ENCODE measurements at regions not wholly inside any gene's neighbourhood (a gene's known extent, or its start where the extent isn't known, plus 50 kb on each side); places are given as distances from the start of the nearest gene placed in this dataset.

- Histone ChIP-seq H2AFZ (ENCODE audit: low read length) (no peak overlapping the region), H3T11ph (ENCODE audit: low read length) (no peak overlapping the region), H3K79me2 (ENCODE audit: insufficient read depth, low read length) (no peaks in the 10 kb centered on the region), H3K9me3 (ENCODE audit: control insufficient read depth, low read depth, low read length) (no peaks in the 10 kb centered on the region), H2BK15ac (ENCODE audit: low read depth, low read length) (no peak overlapping the region), H2AK5ac (ENCODE audit: insufficient read length, low read length) (no peak overlapping the region), H3K18ac (ENCODE audit: insufficient read length, low read depth, low read length) (no peak overlapping the region), H3K56ac (ENCODE audit: insufficient read length, low read depth, low read length) (no peak overlapping the region), H3K14ac (ENCODE audit: insufficient read depth, low read length) (no peak overlapping the region), H4K20me1 (ENCODE audit: control insufficient read depth, insufficient read depth, insufficient read length) (no peaks in the 10 kb centered on the region), H2BK12ac (ENCODE audit: insufficient read length, low read depth, low read length) (no peak overlapping the region), H2BK5ac (ENCODE audit: insufficient read length, low read length) (no peak overlapping the region), H3K23me2 (ENCODE audit: insufficient read length, low read depth, low read length, poor library complexity, severe bottlenecking) (no peaks in the 10 kb centered on the region), H4K8ac (replicated peaks; ENCODE audit: insufficient read length, low read depth, low read length) (no peak overlapping the region), H2BK20ac (ENCODE audit: low read depth, low read length, poor library complexity, severe bottlenecking) (no peak overlapping the region), H4K91ac (ENCODE audit: insufficient read length, low read depth, low read length) (no peak overlapping the region), H3K23ac (ENCODE audit: insufficient read length, low read depth, low read length) (no peak overlapping the region), H2BK120ac (ENCODE audit: low read depth, low read length, poor library complexity, severe bottlenecking) (no peak overlapping the region), H3K4me2 (ENCODE audit: insufficient read depth, insufficient read length, low read length) (no peak overlapping the region), H3K4me1 (ENCODE audit: insufficient read depth, low read length) (no peaks in the 10 kb centered on the region), H3K27ac (ENCODE audit: insufficient read length, low read depth, low read length) (no peak overlapping the region), H3K9ac (ENCODE audit: extremely low read depth, insufficient read length, low read length) (no peak overlapping the region), H3K4ac (ENCODE audit: low read depth, low read length) (no peak overlapping the region), H3K79me1 (ENCODE audit: insufficient read depth, low read depth, low read length, poor library complexity, severe bottlenecking) (no peaks in the 10 kb centered on the region), H4K5ac (ENCODE audit: insufficient read length, low read depth, low read length) (no peak overlapping the region), H3K27me3 (ENCODE audit: insufficient read depth, low read length) (no peaks in the 10 kb centered on the region)
- no peaks in the 10 kb centered on the region for H3K4me1 Mint-ChIP-seq
- H3K27ac Mint-ChIP-seq: no peak overlapping the region
- H3K4me3 Mint-ChIP-seq: no peak overlapping the region
- H3K36me3 Mint-ChIP-seq (ENCODE audit: insufficient read depth in 1 of 3, low read depth in 3 of 3): no peaks in the 10 kb centered on the region
- no peak for DNase-seq
- WGBS (ENCODE audit: extremely low coverage, insufficient read length, low lambda C conversion rate): no CpG with 5 or more reads among the region's 2 CpGs
- H3K27me3 Mint-ChIP-seq (ENCODE audit: low read depth): no peaks in the 10 kb centered on the region
- no peak for TF ChIP-seq CTCF (conservative IDR thresholded peaks at IDR 0.05)
- H3K9me3 Mint-ChIP-seq: no peaks in the 10 kb centered on the region
These were observed 234.7 kb upstream of the RIMS1 start for GRCh38 chr6:71651636-71652035.
